ENCODE measurements at regions not wholly inside any gene's neighbourhood (a gene's known extent, or its start where the extent isn't known, plus 50 kb on each side); places are given as distances from the start of the nearest gene placed in this dataset.
"Not testable (repeated sequence)": the region's sequence is repeated elsewhere in the genome, so short reads cannot be mapped to it uniquely, and the experiment has no call there.

DNA sequence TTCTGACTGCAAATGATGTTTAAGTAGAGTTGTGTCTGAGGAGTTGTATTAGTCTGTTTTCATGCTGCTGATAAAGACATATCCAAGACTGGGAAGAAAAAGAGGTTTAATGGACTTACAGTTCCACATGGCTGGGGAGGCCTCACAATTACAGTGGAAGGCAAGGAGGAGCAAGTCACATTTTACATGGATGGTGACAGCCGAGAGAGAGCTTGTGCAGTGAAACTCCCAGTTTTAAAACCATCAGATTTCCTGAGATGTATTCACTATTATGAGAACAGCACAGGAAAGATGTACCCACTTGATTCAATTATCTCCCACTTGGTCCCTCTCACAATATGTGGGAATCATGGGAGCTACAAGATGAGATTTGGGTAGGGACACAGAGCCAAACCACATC, 370.1 kb downstream of the DSC3 start:
- TF ChIP-seq, protein P1, sequence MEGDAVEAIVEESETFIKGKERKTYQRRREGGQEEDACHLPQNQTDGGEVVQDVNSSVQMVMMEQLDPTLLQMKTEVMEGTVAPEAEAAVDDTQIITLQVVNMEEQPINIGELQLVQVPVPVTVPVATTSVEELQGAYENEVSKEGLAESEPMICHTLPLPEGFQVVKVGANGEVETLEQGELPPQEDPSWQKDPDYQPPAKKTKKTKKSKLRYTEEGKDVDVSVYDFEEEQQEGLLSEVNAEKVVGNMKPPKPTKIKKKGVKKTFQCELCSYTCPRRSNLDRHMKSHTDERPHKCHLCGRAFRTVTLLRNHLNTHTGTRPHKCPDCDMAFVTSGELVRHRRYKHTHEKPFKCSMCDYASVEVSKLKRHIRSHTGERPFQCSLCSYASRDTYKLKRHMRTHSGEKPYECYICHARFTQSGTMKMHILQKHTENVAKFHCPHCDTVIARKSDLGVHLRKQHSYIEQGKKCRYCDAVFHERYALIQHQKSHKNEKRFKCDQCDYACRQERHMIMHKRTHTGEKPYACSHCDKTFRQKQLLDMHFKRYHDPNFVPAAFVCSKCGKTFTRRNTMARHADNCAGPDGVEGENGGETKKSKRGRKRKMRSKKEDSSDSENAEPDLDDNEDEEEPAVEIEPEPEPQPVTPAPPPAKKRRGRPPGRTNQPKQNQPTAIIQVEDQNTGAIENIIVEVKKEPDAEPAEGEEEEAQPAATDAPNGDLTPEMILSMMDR (IDR thresholded peaks at IDR 0.05) = not testable (repeated sequence)
- not testable (repeated sequence) for TF ChIP-seq EP300 (IDR thresholded peaks at IDR 0.05)
